HG03196 (cell line): ENCODE measurements at regions not wholly inside any gene's neighbourhood (a gene's known extent, or its start where the extent isn't known, plus 50 kb on each side); places are given as distances from the start of the nearest gene placed in this dataset.

Source experiments
- ATAC-seq: cut with Tn5 transposase; IDR thresholded peaks from one replicate; pipeline ENCODE4 v1.9.1; 2021; ENCODE audit not compliant: unreplicated experiment

GRCh38 chr3:131151-131888, 65.2 kb upstream of the CHL1 start:
- ATAC-seq: no peak

- ATAC-seq: no peak
These were observed 64.2 kb upstream of the CHL1 start for GRCh38 chr3:132378-132777.

- no peak for ATAC-seq
These were observed 63.7 kb upstream of the CHL1 start for GRCh38 chr3:132904-133303.

GRCh38 chr3:140748-141330, 55.7 kb upstream of the CHL1 start:
- no peak for ATAC-seq
